IPS-NIHi11 (cell line): ENCODE measurements at regions not wholly inside any gene's neighbourhood (a gene's known extent, or its start where the extent isn't known, plus 50 kb on each side); places are given as distances from the start of the nearest gene placed in this dataset.

Source experiments
- DNase-seq: peaks from one replicate; pipeline ENCODE4 v3.0.0; 2012; ENCODE audit warnings: mixed read lengths, low spot score

DNA sequence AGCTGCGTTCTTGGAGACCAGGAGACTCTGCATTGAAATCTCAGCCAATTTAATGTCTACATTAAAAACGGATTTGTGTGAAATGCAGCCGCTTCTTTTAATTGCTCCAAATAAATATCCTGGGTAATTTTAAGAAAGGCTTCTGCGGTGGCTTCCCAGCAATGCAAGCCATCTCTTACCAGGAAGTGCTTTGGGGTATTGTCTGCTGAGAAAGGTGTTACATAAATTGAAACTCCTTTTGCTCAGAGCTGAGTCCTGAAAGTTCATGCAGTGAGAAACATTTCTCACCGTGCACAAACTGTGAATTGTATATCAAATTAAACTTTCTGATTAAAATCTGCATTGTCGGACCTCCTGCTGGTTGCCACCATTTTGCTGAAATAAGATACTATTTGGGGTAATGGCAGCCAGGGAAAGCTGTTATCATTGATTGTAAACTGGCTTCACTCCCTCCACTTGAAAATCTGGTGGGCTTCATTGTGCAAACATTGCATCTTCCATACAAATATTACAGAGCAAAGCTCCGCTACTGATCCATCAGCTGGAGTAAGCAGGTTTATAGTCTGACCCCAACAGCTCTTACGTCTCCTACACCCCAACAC, 59.5 kb downstream of the ZIC5 start:
- DNase-seq, result no peak

DNA sequence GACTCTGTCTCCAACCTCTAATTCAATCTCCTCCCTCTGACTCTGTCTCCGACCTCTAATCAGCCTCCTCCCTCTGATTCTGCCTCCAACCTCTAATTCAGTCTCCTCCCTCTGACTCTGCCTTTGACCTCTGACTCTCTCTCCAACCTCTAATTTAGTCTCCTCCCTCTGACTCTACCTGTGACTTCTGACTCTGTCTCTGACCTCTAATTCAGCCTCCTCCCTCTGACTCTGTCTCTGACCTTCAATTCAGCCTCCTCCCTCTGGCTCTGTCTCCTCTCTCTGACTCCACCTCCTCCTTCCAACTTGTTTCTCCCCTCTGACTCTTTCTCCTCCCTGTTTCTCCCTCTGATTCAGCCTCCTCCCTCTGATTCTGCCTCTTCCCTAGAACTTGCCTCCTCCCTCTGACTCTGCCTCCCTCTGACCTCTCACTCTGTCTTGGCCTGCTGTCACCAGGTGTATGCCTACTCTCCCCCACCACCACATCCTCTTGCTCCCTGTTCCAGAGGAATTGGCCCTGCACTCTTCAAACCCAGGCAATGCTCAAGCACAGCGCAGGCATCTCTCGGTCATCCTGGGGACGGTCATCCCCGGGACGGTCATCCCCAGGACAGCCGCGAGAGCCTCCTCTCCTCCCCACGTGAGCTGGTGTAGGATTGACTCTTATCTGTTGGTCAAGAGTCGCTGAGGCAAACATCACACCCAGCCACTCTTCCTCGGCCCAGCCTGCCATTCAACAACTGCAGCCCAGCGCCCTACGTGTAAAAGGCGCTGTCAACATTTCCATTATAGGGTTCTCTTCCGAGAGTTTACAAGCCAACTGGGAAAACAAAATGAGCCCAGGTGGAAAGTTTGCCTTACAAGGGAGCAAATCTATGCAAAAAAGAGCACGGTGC, 60.2 kb downstream of the ZIC5 start:
- peak; percentile 58 for DNase-seq

DNA sequence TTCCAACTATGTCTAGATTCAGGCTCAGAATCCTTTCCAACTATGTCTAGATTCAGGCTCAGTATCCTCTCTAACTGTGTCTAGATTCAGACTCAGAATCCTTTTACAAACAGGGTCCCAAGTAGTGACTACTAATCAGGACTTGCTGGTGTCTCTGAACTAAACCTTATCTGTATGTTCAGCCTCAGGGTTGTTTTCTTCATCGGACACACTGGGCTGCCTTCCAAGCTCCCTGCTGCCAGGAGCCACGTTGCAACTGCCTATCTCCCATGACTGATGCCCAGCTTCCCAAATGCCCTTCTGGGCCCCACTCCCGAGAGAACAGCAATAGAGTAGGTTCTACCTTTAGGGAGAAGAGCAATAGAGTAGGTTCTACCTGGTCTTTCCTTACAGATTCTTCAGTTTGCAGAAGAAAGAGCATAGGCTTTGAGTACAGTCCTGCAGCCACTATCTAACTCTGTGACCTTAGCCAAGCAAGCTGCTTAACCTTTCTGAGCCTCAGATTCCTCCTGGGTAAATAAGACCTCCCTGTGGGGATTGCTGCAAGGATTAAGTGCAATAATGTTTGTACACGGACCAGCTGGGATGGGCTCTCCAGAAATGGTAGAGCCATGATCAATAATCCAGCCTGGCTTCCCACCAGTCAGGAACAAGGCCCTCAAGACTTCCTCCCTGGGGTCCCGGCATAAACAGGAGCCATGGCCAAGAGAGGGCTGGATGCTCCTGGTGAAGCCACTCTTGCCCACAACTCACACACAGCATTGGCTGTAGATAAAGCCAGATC, 61.5 kb downstream of the ZIC5 start:
- DNase-seq, result no peak

DNA sequence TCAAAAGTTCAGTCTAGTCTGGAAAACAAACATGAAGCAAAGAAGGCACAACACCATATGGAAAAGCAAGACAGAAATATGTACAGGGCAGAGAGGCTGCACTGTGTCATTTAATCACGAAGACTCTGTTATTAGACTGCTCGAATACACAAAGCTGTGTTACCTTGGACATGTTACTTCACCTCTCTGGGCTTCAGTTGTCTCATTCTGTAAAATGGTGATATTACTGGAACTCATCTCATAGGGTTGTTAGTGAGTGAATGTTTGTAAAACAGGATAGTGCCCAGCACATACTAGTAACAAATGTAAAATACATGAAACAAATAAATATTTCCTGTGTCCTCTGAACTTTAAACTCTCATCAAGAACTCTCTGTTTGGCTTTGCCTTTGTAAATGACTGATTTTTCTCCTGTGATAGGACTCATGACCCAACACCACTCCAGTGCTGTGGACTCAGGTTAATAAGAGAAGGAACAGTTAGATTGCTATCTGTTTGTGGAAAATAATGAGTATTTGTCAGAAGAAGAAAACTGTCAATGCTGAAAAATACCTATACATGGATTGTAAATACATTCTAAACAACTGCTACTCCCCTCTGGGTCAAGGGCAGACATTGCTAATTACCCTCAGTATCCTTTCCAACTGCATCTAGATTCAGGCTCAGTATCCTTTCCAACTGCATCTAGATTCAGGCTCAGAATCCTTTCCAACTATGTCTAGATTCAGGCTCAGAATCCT, 62.3 kb downstream of the ZIC5 start:
- DNase-seq, result no peak

DNA sequence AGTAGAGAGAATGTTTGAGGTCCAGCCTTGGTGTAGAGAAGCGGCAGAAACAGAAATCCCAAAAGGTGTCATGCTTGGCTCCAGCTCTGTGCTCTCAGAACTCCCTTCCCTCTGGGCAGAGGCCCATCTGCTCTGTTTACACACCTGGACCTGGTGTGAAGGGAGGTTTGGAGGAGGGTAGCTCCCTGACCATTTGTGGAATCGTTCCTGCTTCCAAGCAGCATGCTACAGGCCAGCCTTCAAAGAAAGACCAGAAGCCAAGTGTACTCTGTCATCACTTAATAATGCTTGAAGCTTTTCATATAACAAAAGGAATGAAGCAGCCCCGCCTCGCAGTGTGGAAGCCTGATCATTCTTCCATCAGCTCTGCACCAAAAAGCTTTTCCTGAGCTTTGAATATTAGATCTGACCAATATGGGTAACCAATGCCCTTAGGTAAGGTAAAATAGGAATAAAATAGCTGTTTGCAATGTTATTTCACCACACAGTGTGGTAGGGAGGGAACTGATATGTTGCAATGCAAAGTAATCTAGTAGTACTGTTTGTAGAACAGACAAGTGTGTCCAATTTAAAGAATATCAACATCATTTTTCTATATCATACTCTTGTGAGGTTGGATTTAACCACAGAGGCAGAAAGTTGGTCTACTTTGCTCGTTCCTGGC, 63.3 kb downstream of the ZIC5 start:
- DNase-seq, result no peak

DNA sequence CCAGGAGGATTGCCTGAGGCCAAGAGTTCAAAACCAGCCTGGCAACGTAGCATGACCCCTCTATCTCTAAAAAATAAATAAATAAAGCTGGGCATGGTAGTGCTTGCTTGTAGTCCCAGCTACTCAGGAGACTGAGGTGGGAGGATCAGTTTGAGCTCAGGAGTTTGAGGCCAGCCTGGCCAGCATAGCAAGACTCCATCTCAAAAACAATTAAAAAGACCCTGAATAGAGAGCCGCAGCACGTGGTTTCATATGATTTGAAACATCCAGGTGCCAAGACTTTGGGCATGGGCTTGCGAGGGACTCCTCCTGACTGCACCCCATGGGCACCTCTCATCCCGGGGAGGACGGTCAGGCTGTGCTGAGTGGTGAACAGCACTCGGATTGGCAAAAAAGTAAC, 63.9 kb downstream of the ZIC5 start:
- no peak for DNase-seq

DNA sequence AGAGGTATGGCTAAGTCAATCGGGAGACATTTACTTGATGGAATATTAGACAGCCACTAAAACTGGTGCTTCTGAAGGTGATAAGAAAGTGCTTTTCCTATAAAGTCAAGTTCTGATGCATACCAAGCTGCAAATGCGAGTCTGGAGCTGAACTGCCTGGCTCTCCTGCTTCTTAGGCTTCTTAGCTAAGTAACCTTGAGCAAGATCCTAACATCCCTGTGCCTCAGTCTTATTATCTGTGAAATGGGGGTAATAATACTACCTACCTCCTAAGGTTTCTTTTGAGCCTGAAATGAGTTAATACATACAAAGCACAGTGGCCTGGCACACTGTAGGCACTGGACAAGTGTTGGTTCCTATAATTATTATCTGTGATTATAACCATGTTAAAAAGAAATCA, 64.5 kb downstream of the ZIC5 start:
- DNase-seq, result no peak

DNA sequence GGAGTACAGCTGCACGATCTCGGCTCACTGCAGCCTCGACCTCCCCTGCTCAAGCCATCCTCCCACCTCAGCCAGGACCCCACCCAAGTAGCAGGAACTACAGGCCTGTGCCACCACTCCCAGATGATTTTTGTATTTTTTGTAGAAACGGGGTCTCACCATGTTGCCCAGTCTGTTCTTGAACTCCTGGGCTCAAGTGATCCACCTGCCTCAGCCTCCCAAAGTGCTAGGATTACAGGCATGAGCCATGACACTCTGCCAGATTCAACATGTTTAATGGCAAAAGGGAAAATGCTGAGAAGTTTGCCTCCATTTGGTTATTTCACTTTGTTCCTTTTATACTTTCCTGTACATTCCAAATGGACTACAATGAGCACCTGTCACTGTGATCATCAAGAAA, 65.8 kb downstream of the ZIC5 start:
- no peak for DNase-seq

DNA sequence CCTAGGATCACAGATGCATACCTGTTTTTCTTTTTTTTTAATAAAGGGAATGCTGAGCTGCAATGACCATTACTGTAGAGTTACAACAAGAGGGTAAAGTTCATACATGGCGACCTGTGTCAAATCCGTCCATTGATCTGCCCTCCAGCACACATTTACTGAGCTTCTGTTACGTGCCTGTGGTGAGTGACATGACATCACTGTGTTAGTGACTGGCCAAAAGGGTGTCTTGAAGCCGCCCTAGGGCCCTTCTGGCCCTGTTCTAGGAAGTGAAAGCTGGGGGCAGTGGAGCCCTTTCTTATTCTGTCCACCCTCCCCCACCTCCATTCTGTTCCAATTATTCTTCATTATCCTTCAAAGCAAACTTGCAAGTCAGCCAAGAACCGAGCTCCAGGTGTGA, 66.3 kb downstream of the ZIC5 start:
- no peak for DNase-seq

DNA sequence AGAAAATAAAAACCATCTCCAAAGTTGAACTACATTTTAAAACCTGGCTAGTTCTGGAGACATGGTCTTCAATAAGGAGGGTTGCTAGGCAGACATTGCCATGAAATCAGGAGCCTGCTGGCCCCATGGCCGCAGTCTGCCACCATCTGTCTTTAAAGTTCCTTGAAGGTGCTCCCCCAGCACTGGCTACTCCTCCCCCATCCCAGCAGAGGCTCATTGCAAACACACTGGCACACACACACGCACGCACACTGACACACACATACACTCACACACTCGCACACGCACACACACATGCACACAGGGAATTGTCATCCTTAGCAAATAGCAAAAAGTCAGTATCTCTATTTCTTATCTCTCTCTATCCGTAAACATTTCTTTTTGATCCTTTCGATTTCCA, 68.4 kb downstream of the ZIC5 start:
- DNase-seq, result no peak

DNA sequence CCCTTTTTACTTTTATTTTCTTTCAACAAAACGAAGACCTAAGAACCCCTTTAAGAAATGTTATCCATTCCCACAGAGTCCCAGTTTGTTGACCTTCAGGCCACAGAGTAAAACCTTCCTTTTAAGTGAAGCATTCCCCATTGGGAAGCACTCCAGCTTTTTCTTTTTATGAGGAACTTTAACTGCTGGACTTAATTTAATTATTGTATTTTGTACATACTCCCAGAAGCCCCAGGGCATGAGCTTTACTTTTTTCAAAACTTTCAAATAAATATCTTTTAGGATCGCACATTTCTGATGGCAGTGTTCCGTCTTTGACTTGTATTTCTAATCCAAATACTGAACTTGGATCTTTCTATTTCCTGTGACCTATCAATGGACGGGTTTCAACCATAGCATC, 68.9 kb downstream of the ZIC5 start:
- DNase-seq, result no peak

DNA sequence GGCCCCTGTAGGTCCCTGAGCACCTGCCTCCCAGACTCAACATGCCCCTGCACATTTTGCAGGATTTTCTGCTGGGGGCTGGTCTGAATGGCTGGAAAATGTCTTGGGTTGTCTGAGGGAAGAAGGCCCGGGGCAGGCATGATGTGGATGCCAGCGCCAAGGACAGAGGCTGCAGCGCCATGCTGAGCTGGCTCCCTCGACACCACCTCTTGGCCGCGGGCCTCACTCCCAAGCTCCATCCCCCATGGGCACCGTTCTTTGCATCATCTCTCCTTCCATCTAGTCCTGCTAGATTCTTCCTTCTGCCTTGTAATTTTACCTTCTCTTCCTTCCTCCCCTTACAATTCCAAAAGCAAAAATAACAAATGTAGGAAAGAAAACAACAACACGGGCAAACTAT, 70.6 kb downstream of the ZIC5 start:
- no peak for DNase-seq

DNA sequence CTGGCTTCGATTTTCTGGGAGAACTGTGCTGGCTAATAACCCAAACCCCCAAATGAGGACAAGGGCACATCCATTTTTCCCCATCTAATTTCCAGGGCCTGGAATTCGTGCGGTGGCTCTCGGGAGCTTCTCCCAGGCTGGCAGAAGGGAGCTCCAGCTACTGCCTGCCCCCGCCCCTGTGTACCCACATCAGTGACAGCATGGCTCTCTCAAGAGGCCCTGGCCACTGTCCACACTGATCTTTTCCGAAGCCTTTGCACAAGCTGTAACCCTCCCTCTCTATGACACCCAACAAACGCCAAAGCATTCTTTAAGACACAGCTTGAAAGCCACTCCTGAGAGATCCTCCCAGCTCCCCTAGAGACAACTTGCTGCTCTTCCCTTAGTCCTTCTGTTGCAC, 73.1 kb downstream of the ZIC5 start:
- no peak for DNase-seq

DNA sequence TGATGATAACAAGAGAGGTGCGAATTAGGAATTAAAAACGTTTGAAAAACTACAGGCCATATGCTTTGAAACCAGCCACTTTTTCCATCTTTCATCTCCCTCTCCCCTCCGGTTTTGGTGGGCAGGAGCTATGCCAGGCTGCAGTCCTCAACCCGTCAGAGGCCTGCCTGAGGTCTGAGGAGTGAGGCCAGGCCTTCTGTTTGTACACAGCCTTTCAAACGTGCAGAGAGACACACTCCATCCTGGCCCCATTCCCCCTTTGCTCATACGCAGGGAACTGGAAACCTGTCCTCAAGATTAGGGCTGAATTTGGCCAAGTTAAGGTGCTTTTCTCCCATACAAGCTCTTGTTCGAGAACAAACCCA, 74.5 kb downstream of the ZIC5 start:
- no peak for DNase-seq

DNA sequence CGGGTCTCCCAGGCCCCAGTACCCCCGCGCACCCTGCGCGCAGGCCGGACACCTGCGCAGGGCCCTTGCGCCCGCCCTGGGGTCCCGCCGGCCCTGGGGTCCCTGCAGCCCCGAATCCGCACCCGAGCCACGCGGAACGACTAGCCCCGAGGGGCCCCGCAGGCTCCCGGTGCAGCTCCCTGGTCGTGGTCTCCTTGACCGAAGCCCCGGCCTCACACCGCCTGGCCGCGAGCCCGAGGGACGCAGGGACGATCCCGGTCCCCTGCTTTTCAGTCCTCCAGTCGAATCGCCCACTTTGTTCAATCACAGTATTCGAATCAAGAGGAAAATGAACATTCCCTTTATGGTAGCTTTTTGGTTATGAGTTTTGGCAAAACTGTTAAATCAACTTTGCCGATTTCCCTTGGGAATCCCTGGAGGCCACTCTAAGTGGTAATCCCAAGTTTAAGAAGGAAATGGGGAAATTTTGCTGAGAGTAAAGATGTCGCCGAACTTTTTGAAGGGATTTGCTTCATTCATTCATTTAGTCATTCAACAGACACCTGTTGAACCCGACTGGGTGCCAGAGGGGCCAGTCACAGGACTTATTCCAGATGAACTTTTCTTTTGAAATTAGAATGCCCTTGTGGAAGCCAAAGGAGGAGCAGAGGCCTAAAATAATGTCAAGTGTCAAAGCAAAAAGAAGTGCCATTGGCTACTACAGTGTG, 75.0 kb downstream of the ZIC5 start:
- no peak for DNase-seq

DNA sequence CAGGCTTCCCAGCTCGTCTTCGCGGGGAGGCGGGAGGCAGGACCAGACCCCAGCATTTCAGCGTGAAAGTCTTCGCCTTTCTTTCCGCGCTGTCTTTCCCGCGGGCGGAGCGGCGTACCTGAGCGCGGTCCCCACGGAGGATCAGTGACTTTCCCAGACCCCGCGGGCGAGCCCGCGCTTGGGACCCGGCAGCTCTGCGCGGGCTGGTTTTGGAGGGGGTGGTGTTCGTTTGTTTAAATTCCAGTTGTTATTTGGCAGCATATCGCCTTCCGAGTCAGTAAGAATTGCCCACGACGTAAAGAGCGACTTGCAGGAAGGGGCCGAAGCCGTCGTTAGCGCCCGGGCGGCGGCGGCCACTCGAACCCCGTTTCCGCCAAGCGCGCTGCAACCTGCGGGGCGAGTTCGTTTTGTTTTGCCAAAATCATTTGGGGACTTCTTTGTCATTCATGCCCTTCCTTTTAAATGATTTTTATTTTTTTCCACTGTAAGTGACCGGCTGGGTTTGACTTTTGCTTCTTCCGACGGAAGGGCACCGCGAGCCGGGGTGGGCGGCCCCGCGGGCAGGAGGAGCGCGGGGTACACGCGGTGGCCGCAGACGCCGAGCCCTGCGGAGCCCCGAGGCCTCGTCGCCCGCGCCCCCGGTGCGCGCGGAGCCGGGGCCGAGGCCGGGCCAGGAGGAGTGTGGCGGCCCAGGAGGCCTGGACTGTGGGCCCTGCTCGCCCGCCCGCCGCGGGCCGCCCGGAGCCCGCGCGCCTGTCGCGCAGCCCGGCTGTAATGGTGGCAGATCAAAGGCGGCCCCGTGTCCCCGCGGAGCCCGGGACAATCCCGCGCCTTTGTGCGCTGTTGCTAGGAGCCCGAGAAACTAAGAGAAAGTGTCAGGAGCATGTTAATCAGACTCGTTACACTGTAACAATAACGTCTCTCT, 75.9 kb downstream of the ZIC5 start:
- no peak for DNase-seq

DNA sequence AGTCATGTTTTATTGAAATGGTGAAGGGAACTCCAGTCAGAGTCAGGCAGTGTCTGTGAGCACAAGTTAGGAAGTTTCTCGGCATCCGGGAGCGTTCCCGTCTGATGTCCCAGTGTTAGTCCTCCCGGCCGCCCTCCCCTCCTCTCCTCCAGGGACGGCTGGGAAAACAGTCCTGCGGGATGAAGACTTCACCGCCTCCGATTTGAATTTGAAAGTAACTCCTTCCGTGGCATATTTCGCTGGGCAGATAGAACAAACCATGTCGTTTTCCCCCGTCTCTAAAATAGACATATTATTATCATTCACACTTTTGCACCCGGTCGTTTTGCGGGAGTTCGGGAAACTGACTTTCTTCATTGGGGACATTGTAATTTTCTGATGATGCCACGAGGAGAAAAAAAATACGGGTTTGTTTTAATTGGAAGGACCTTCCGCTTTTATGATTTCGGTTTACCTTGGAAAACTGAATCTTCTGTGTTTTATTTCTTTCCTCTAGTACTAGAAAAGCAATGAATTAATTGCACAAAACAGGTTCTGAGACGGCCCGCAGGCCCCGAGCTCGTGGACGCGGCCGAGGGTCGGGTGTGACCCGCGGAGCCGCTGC, 76.6 kb downstream of the ZIC5 start:
- no peak for DNase-seq

DNA sequence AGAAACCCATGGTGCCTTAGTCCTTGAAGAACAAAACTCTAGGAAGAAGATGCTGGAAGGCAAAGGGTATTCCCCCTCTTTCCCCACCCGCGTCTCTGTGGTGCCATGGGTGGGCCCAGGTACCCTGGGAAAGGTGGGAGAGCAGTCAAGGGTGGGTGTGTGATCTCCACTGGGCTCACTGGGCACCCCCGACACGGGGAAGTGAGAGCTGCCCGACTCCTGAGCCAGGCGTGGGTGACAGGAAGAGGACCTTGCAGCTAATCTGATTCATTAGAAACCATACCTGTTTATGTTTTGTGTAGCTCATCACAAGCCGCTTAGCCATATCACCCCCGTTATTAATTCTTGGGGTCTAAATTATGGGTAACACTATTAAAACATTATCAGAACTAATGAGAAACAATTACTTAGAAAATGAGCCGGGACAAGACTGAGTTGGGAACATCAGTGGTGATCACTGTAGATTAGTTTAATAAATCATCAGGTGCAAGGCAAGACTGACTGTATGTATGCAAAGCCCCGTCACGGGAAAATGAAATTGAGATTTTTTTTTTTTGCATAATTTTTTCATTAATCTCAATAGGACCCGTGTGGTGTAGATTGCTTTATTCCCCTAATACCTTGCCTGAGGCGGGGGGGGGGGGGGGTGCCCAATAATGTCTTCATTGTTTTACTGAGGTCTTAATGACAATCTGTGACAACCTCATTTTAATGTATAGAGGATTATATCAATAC, 77.3 kb downstream of the ZIC5 start:
- no peak for DNase-seq

DNA sequence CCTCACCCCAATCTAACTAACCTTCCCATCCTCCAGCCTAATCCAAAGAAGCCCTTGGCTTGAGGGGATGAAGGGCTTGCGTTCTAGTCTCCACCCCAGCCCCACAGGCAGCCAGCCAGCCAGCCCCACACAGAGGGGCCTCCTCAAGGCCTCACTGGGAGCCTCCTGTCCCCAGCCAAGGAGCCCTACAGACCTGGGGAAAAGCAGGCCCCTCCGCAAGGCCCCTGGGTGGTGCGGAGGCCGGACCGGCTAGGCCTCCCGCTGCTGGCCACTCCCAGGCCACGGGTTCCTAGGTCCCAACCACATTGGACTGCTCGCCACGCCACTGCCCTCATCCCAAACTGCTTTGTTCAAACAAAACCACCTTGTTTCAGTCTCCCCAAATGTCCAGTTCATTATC, 78.0 kb downstream of the ZIC5 start:
- no peak for DNase-seq
